Kidney tubule cell (primary cell): ENCODE measurements at regions not wholly inside any gene's neighbourhood (a gene's known extent, or its start where the extent isn't known, plus 50 kb on each side); places are given as distances from the start of the nearest gene placed in this dataset.
A peak's percentile ranks its signal among the peaks of the same experiment; 100 is the strongest.

ENCODE experiments used
- DNase-seq: peaks from one replicate; pipeline ENCODE4 v3.0.0-alpha.2; 2018; ENCODE audit warnings: low spot score

DNA sequence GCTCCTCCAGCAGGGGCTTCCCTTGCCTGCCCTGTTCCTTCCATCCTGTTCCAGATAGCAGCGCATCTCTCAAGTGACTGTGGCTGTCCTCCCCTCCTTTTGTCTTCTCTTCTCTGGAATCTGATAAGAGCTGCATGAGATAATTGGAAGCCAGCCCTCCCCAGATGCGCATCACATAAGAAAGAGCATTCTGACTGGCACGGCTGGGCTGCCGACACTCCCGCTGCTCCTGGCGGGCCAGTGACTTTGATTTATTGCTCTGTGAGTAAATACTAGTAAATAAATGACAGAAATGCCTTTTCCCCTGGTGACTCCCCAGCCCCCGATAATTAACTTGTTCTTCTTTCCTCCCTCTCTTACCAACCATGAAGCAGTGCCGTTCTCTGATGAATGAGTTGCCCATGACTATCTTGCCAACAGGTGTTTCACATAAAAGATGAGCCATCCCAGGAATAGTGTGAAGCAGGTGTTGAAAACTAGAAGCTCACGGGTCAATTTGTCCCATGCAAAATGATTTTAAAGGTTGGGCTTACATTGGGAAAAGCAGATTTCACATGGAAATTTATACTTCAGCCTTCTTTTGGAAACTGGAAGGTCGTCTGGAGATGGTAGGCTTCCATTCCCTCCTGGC lies 212.3 kb downstream of the ERCC6L2 start:
- DNase-seq, result peak; percentile 84

DNA sequence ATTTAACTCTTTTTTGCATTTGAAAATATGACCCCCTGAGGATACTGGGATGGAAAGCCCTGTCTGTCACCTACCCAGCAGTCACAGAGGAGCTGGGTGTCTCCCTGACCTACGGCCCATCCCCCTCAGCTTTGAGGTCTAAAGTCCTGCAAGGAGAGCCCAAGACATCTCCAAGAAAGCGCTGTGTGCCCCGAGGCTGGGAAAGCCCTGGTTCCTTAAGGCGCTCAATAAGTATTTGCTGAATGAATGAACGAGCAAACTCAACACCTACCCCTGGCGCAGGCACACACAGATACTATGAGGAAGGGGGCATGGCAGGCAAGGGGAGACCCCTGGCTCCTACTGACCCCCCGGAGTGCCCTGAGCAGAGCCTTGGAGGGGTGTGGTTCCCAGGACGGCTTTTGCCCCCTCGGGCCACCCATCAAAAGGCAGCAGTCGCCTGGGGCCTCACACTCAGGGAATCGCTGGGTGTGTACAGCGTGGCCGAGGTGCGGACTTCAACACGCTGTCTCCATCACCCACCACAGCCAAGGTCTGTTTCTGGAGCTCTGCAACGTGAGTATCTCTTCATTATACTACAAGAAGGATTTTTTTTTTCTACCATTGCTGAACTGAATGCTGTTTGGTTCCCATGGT lies 211.6 kb downstream of the ERCC6L2 start:
- no peak for DNase-seq

DNA sequence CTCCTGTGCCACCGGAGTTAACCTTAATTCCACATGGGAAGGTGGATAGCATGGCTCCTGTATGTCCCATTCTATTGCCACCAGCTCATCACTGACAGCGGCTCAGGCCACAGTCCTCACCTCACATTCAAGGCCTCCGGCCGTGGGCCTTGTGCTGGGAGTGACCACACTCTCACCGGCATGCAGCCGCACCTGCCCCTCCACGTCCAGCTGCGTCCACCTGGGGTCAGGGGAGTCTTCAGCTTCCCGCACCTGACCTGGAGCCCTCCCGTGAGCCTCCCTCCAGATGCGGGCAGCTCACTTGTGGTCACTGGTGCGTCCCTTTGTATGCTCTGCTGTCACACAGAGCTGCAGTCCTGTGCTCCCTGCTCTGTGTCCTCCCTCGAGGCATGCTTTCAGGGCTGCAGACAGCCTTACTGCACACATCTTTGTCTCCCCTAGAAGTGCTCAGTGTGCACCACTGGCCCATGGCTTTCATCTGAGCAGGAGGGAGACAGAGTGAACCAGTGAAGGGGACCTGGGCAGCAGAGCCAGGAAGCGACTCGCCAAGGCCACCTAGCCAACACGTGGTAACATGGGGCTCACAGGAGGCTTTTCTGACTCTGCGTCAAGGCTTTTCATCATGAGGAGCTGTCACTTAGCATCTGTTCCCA lies 210.1 kb downstream of the ERCC6L2 start:
- no peak for DNase-seq

DNA sequence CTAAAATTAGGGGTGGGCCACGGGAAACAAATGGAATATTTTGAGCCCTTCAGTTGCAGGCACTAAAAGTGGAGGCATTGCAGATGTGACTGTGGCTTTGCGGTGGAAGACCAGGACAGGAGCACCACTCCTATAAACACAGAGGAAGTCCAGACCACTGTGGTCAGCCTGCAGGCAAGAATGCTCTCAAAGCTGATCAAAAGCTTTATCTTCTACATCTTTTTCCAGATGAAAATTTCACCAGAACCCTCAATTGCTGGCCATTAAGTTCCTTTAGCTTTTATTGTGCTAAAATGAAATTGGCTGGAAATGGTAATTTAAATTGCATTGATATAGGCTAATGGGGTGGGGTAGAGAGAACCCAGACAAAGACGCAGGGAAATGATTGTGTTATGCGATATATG lies 208.8 kb downstream of the ERCC6L2 start:
- no peak for DNase-seq

DNA sequence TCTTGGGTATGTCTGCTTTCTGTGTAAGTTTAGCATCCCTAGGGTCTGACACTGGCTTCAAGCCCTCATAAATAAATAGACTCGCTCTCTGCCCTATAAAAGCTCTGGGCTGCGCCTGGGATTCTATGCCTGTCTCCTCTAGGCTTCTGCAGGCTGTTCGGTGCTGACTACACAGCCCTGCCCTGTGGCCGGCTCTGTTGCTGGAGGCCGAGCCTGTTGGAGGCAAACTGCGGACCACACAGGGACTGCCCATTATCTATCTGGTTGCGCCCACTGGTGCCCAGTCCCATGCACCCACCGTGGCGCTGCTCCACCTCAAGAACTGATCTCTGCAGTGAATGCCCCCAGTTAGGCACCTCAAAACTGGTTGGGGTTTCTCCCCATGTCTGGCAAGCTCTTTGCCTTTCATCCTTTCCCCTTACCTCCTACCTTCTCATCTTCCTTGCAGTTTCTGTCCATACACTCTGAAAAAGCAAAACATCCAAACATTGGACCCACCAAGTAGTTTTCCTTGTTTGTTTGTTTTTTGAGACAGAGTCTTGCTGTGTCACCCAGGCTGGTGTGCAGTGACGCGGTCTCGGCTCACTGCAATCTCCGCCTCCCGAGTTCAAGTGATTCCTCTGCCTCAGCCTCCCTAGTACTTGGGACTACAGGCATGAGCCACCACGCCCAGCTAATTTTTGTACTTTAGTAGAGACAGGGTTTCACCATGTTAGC lies 207.2 kb downstream of the ERCC6L2 start:
- no peak for DNase-seq

DNA sequence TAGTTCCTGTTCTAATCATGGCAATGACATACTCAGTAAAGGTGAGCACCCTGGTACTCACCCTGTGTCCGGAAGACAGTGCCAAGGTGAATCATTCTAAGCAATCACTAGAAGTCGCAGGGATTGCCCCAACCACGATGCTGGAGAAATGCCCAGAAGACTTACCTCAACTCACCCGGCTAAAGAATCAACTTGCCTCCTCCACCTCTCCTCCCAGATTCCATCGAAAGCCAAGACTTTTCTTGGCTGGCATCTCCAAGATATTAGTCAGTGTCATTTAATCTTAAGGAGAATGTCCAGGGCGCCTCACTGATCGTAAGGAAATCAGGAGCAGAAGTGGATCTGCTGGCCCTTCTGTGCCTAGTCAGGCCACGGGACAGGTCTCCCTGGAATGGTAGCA lies 204.9 kb downstream of the ERCC6L2 start:
- peak; percentile 97 for DNase-seq

DNA sequence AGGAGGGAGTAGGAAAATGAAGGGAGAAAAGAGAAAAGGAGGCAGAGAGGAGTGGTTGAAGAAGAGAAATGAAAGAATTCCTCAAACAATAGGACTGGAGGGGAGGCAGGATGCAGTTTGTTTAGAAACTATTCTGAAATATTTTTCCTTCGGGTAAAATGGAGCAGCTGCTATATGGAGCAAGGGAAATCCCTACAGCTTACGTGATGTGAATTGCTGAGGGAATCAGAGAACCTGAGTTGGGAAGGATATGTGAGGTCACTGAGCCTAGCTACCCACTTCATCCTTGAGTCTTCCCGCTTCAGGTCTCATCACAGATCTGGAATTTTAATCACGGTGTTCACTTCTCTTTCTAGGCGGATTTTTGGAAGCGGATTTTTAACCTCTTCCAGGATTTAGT lies 204.3 kb downstream of the ERCC6L2 start:
- DNase-seq, result no peak

DNA sequence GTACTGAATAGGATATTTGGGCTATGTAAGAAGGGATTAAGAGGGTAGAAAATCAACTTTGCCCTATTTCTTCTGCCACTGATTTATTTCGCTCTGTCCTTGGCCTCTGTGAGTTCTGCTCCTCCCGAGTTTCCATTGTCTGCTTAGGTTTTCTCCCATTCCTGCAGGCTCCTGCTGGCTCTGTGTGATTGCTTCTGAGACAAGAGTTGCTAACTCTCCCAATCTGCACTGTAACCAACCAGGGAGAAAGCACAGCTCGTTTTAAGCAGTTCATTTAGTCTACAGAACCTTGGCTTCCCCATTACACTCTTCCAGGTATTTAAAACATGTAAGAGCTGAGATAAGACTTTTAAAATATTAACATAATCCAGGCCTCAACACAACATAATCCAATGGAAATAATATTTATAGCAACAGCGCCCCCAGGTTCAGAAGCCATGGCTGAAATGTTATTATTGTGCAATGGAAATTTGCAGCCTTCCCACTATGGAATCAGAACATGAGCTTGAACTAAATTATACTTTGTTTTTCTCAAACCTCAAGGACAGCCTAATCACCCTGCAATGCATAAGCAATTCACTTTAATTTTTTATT lies 203.5 kb downstream of the ERCC6L2 start:
- no peak for DNase-seq

DNA sequence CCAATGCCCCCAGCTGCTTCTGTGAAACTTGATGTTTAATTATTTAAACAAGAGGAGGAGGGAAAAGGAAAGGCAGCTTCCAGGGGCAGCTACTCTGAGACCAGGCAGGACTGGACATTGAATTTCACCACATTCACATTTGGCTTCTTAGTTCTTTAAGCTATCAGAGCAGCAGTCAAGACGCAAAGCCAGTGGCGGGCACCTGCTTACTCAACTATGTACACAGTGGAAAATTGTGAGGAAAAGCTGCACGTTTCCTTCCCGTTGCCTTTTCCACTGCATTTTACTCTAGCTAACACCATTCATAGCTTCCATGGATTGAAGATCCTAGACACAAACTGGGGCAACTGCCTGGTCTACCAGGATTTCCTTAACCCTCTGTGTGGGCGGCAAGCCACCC lies 200.3 kb downstream of the ERCC6L2 start:
- no peak for DNase-seq

DNA sequence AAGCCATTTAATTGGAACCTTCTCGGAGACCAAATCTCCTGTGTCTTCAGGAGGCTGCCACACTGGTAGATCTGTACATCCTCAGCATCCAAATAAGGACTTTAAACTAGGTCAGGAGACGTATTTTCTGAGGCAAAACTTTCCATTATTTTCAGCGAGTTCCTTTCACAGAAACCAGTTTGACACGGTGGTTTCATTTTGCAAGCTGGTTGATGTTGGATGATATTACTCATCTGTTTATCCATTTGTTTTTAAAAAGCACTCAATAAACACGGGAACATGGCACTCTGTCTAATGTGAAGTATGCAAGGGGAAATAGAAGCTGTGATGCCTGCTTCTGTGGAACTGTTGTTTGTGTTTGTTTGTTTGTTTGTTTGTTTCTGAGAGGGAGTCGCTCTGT lies 199.6 kb downstream of the ERCC6L2 start:
- no peak for DNase-seq

DNA sequence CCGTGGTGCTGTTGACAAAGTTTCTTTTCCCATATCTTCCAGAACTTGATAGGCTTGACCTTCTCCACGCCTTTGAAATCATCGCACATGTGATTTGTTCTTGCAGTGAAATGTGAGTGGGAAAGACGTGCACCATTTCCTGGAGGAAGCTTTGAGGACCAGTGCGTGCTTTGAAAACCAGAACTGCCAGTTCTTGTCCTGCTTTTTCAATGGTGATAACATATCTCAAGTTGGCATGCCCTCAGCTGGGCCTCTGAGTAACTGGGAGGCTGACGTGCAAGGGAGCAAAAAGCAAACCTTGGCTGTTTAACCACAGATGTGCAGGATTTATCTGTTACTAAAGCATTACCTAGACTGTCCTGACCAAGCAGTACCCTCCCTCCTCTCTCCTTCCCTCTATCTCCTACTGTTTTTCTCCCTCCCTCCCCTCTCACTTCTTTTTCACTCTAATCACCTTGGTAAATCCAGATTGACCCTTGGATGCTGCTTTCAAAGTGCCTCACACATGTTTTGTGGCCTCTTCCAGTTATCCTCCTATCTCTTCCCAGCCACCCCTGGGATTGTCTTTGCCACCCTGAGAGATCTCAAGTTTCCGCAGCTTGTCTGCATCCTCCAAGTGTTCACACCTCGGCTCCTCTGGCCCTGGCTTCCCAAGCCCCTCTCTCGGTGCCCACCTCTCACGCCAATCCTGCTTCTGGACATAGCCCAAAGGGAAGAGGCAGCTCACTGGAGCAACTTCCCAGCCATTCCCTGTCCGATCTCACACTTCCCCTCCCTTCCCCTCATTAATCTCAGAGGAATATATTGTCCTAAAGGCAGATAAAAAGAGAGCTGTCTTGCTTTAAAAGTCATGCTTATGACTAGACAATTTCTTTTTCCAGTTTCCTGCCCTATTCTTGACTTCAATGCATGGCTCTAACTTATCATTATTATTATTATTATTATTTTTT lies 198.3 kb downstream of the ERCC6L2 start:
- DNase-seq, result no peak

DNA sequence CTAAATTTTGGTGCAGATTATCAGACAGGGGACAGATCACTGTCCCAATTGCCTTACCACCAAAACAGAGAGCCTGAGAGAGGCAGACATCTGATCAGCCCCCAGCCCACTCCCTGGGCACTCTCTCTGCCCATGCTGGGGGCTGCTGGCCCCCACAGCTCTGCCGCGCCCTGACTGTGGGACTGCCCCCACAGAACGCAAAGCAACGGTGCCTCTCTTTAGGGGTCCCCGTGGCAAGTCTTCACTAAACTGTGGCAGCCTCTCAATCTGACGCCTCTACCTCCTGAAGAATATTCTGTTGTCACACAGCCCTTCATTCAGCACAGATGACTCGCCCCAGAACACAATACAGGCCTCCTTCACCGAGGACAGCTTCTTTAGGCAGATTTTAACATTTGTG lies 197.4 kb downstream of the ERCC6L2 start:
- DNase-seq, result no peak

DNA sequence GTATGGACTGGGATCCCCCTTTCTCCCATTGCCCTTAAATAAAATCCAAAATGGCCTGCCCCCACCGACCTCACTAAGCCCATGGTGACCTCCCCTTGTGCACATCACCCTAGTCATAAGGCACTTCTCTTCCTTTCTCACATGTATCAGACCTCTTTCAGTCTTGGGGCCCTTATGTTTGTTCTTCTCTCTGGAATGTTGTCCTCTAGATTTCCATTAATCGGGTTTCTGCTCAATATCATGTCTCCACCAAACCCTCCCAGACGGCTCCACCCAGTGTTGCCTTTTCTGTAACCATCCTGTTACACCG lies 196.3 kb downstream of the ERCC6L2 start:
- no peak for DNase-seq

DNA sequence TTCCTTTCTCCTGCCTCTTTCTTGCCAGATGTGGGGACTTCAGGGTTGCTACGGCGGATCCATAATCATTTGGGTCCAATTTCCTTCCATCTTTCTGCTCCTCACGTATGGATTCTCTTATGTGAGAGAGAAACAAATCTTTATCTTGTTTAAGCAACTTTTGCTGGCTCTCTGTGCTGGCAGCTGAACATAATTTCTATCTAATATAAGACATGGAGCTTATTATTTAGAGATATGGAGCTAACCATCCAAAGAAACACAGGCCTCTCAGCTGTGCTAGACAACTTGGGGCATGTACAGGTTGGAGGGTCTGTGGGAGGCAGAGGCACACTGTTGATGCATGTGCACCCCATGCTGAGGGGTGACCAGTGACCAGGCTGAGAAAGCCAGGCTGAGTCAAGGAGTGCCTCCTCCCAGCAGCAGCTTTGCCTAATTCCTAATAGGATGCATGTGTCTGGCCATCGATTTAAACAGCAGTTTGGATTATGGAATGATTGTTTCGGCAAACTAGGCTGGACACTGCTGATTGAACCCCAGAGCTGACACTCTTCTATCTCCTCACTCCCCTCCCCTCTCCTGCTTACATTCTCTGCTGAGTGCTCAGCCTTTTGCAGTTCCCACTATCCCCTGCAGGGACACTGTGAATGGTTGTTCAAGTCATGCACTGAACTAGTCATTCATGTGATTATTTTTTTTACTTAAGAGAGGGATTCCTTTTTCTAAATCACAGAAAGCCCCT lies 195.8 kb downstream of the ERCC6L2 start:
- DNase-seq, result peak; percentile 39

DNA sequence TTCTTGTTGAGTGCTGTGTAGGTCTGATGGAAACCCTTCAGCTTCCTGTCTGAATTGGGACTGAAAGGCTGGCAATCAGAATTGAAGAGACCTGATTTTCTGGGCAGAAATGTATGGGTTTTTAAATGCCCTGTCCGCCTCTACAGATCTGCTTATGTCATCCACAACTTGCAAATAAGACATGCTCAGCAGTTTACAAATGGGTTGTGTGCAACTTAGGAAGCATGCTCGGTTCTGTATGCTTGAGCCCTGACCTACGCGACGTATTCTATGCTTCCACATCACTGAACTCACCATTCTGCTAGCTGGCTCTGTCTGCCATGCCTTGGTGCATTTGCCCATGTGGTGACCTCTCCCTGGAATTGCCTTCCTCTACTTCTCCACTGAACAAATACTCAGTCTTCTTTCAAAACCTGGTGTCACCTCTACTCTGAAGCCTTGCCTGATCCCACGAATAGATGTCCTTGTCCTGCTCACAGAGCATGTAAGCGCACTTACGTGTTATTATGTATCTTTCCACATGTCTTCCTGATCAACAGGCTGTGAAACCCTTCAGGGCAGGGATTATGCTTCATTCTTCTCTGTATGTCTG lies 194.2 kb downstream of the ERCC6L2 start:
- DNase-seq, result no peak

DNA sequence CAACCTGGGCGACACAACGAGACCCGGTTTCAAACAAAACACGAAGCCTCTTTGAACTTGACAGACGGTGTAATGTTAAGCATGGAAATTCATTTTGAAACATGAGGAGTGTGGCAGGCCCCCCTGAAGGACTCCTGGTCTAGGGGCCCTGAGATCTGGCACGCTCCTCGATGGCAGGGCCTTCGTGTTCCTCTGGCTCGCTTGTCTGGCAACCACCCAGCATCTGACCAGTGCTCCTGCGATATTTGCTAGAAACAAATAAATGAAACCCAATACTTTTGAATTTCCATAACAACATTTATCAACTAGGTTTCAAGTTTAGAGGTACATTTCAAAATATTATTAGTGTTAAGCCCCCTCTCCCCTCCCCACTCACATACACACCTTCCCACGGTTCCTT lies 193.0 kb downstream of the ERCC6L2 start:
- no peak for DNase-seq

DNA sequence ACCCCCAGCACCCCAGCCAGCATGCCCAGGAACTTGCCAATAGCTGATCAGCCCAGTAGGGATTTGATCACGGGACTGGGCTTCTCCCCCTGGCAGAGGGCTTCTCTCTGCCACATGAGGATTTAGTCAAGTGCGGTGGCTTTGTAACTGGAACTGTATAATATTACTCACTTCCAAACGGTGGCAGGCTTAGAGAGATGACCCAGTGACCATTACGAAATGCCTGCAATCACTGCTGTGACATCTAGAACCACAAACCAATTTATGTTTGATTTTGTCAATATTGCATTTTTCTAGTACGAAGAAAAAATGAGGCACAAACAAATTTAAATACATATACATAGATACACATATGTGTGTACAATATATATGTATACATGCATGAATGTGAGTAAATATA lies 192.1 kb downstream of the ERCC6L2 start:
- DNase-seq, result no peak

DNA sequence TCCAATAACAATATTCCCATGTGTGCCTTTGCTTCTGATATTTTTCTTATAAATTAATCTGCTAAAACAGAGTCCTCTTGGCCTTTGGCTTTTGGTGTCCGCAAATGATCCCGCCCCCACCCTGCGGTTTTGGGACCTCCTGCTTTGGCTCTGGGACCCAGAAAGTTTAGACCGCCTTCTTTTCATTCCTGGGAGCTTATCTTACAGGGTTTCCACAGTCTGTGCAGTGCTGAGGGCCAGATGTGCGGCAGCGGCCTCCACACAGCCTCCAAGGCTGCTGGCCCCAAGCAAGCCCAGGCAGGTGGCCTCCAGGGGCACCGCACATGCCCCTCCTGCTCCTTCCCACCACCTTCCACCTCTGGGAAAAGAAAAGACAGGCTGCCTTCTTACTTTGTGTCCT lies 191.5 kb downstream of the ERCC6L2 start:
- no peak for DNase-seq

DNA sequence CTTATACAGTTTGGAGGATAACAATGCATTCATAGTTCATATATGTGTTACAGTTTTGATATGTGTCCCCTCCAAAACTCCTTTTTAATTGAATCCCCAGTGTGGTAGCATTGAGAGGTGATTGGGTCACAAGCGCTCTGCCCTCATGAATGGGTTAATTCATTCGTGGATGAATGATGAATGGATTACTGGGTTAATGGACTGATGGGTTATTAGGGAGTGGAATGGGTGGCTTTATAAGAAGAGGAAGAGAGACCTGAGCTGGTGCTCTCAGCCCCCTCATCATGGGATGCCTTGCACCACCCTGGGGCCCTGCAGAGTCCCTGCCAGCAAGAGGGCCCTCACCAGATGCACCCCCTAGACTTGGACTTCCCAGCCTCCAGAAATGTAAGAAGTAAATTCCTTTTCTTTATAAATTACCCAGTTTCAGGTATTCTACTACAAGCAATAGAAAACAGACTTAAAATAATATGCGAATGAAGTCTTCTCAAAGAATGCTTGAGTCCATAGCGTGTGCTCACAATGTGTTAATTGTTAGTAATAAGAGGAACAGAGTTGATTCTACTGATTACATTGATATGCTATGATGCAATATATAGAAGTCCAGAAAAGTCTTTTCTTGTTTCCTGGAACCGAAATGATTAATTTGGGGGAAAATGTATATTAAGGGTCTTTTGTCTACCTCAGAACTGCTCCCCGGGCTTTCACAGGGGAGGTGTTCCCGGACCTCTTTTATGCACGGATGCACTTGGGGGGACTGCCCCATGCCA lies 190.2 kb downstream of the ERCC6L2 start:
- no peak for DNase-seq
